ENCODE measurements at regions not wholly inside any gene's neighbourhood (a gene's known extent, or its start where the extent isn't known, plus 50 kb on each side); places are given as distances from the start of the nearest gene placed in this dataset.

DNA sequence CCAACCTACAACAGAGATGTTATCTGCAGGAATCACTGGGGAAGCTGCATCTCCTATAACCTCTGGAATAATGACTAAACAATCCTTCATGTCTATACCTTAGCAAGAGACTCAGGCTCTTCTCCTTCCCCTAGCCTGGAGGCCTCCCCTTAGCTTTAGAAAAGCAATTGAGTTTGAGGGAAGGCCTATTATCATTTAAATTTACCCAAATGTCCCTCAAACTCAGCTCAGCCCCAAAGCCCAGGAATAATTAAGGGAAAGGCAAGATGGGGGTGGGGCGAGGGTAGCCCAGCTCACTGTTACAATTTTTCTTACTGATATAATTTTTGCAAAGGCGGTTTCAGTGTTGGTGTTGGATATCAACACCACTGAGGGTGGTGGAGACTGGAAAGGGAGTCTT is 151.4 kb upstream of the EEA1 start:
- H3K9me3 Mint-ChIP-seq = peaks cover 16% of the 10 kb centered on the region
- H3K4me1 Mint-ChIP-seq = peaks cover 9% of the 10 kb centered on the region
- H3K4me3 Mint-ChIP-seq = no peak overlapping the region
- H3K27me3 Mint-ChIP-seq (ENCODE audit: low read depth) = no peaks in the 10 kb centered on the region
- TF ChIP-seq, protein P1, sequence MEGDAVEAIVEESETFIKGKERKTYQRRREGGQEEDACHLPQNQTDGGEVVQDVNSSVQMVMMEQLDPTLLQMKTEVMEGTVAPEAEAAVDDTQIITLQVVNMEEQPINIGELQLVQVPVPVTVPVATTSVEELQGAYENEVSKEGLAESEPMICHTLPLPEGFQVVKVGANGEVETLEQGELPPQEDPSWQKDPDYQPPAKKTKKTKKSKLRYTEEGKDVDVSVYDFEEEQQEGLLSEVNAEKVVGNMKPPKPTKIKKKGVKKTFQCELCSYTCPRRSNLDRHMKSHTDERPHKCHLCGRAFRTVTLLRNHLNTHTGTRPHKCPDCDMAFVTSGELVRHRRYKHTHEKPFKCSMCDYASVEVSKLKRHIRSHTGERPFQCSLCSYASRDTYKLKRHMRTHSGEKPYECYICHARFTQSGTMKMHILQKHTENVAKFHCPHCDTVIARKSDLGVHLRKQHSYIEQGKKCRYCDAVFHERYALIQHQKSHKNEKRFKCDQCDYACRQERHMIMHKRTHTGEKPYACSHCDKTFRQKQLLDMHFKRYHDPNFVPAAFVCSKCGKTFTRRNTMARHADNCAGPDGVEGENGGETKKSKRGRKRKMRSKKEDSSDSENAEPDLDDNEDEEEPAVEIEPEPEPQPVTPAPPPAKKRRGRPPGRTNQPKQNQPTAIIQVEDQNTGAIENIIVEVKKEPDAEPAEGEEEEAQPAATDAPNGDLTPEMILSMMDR (IDR thresholded peaks at IDR 0.05; ENCODE audit: unreplicated experiment in 3 of 3) = no peak
- H3K27ac Mint-ChIP-seq = peak overlapping the region in 1 of 3 experiments; percentile 79
- peaks cover 3% of the 10 kb centered on the region for H3K36me3 Mint-ChIP-seq (ENCODE audit: low read depth)

DNA sequence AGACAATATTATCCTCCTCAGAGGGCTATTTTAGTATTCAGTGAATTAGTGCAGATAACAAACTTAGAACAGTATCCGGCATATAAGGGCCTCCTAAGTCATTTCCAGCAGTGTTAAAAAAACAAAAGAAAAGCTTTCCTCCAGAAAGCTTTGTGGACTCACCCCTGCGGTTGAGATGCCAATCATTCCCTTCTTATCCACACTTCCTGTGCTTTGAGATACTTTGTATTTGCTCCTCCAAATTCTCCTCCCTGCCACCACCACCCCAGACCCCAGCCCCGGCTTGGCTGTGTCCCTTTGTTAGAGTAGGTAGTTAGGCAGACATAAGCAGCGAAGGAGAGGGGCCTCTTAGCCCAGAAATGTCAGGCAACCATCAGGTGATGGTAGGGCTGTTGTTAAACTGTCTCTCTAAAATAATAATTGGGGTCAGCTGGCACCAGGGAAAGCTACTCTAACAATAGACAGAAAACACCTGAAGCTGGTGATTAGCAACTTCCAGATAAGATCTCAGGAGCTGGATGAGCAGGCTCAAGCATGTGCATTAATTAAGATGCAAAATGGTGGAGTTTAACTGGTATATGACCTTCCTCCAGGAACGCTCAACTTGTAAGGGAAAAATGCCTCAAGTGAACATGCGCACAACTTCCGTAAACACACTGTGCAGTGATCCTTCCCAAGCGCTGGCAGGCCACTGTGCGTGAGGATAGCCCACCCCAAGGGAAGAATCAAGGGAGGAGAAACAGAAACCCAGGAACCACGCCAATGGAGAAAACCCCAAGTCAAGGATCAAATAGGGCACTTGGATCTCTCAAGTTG is 152.1 kb upstream of the EEA1 start:
- no peaks in the 10 kb centered on the region for H3K27me3 Mint-ChIP-seq (ENCODE audit: low read depth)
- peaks cover 11% of the 10 kb centered on the region for H3K9me3 Mint-ChIP-seq
- peaks cover 9% of the 10 kb centered on the region for H3K4me1 Mint-ChIP-seq
- TF ChIP-seq, protein P1 (IDR thresholded peaks at IDR 0.05; ENCODE audit: unreplicated experiment in 3 of 3) = no peak
- H3K27ac Mint-ChIP-seq = peak overlapping the region in 1 of 3 experiments; percentile 79
- H3K36me3 Mint-ChIP-seq (ENCODE audit: low read depth) = peaks cover 3% of the 10 kb centered on the region
- no peak overlapping the region for H3K4me3 Mint-ChIP-seq

DNA sequence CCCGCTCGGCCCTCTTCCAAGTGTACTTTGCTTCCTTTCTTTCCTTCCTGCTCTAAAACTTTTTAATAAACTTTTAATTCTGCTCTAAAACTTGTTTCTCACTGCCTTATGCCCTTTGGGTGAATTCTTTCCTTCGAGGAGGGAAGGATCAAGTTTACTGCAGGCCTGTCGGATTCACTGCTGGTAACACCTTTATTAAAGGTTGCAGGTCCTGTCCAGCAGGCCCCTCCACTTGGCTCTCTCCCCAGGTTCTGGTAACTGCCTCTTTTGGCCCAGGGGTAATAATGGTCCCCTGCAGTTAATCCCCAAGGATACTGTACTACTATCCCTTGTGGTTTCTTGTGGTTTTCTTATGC is 152.7 kb upstream of the EEA1 start:
- H3K4me1 Mint-ChIP-seq = peaks cover 9% of the 10 kb centered on the region
- H3K27ac Mint-ChIP-seq = peak overlapping the region in 1 of 3 experiments; percentile 79
- H3K36me3 Mint-ChIP-seq (ENCODE audit: low read depth) = peaks cover 8% of the 10 kb centered on the region
- H3K9me3 Mint-ChIP-seq = peaks cover 11% of the 10 kb centered on the region
- TF ChIP-seq, protein P1 (IDR thresholded peaks at IDR 0.05; ENCODE audit: unreplicated experiment in 3 of 3) = no peak
- no peaks in the 10 kb centered on the region for H3K27me3 Mint-ChIP-seq (ENCODE audit: low read depth)
- H3K4me3 Mint-ChIP-seq = no peak overlapping the region

DNA sequence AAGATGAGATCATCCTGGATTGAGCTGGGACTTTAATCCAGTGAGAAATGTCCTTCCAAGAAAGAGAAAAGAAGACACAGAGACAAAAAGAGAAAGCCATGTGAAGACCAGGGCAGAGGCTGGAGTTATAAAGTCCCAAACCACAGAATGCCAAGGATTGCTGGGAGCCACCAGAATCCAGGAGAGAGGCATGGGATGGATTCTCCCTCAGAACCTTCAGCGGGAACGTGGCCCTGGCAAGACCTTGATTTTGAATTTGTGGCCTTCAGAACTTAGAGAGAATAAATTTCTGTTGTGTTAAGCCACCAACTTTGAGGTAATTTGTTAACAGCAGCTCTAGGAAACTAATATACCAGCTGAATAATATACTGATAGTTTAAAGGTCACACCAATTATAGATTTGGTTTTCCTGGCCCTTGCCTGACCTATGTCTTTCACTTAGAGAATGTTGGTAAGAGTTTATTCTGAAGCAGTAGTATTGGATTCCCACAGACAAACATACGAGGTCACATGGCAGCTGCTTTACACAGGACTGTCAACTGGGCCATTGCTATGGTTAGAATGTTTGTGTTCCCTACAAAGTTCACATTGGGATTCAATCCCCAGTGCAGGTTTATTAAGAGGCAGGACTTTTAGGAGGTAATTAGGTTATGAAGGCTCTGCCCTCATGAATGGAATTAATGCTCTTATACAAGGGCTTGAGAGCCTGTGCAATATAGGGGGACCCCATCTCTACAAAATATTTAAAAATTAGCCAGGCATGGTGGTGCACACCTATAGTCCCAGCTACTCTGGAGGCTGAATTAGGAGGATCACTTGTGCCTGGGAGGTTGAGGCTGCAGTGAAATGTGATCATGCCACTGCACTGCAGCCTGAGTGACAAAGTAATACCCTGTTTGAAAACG is 156.5 kb upstream of the EEA1 start:
- no peak overlapping the region for H3K4me3 Mint-ChIP-seq

DNA sequence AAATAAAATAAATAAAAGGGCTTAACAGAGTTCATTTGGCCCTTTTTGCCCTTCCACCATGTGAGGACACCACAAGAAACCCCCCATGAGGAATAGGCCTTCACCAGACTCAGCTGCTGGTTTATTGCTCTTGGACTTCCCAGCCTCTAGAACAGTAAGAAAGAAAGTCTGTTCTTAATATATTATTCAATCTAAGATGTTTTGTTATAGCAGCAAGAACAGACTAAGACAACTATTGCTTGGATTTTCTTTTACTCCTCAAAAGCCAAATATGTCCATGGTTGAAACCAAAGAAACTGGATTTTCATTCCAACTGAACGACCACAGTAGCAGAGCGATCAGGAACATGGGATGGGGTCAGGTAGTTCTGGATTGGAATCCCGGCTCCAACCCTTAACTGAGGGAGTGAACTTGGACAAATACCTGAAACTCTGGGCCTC is 157.2 kb upstream of the EEA1 start:
- Mint-ChIP-seq H3K27me3 (ENCODE audit: low read depth) (no peaks in the 10 kb centered on the region), H3K27ac (no peak overlapping the region), H3K36me3 (ENCODE audit: low read depth) (peaks cover 8% of the 10 kb centered on the region), H3K4me3 (no peak overlapping the region), H3K4me1 (no peaks in the 10 kb centered on the region), H3K9me3 (peaks cover 7% of the 10 kb centered on the region)
- TF ChIP-seq, protein P1 (IDR thresholded peaks at IDR 0.05; ENCODE audit: unreplicated experiment in 3 of 3) = no peak

More for the DNA sequence above, 156.5 kb upstream of the EEA1 start:
- peaks cover 8% of the 10 kb centered on the region for H3K36me3 Mint-ChIP-seq (ENCODE audit: low read depth)
- no peak overlapping the region for H3K27ac Mint-ChIP-seq
- no peaks in the 10 kb centered on the region for H3K4me1 Mint-ChIP-seq
- TF ChIP-seq, protein P1 (IDR thresholded peaks at IDR 0.05; ENCODE audit: unreplicated experiment in 3 of 3) = no peak
- peaks cover 9% of the 10 kb centered on the region for H3K9me3 Mint-ChIP-seq
- H3K27me3 Mint-ChIP-seq (ENCODE audit: low read depth) = no peaks in the 10 kb centered on the region

All from nephron (organoid).